Stimulated activated CD4-positive, alpha-beta T cell treated with anti-CD3 and anti-CD28 coated beads, Interleukin-1b, Interleukin-23, amount 100 ng/mL, for 4 hours (primary cell): ENCODE measurements at regions not wholly inside any gene's neighbourhood (a gene's known extent, or its start where the extent isn't known, plus 50 kb on each side); places are given as distances from the start of the nearest gene placed in this dataset.

Experiments
- DNase-seq, 2 donors: peaks; one replicate each; pipeline ENCODE4 v3.0.0-alpha.2; 2020; ENCODE audit warnings: low read depth in 2 of 2

GRCh38 chr3:178480795-178481194, 55.4 kb upstream of the KCNMB2 start:
- no peak for DNase-seq

GRCh38 chr3:178482981-178483380, 53.3 kb upstream of the KCNMB2 start:
- DNase-seq, result no peak

GRCh38 chr3:178483704-178484103, 52.5 kb upstream of the KCNMB2 start:
- no peak for DNase-seq

GRCh38 chr3:178485756-178486155, 50.5 kb upstream of the KCNMB2 start:
- no peak for DNase-seq
